ENCODE measurements at regions not wholly inside any gene's neighbourhood (a gene's known extent, or its start where the extent isn't known, plus 50 kb on each side); places are given as distances from the start of the nearest gene placed in this dataset.

GRCh38 chr5:100131161-100131560, 404.0 kb upstream of the FAM174A start:
- no peak for TF ChIP-seq POLR2AphosphoS5 (IDR thresholded peaks at IDR 0.05; ENCODE audit: borderline replicate concordance, low read depth, low read length)
- no peak for TF ChIP-seq EZH2 (IDR thresholded peaks at IDR 0.05)
- no peak for TF ChIP-seq FOXP2 (optimal IDR thresholded peaks at IDR 0.05; ENCODE audit: control extremely low read depth, extremely low read length, insufficient read depth)
